PFSK-1 (cell line): ENCODE measurements at regions not wholly inside any gene's neighbourhood (a gene's known extent, or its start where the extent isn't known, plus 50 kb on each side); places are given as distances from the start of the nearest gene placed in this dataset.

ENCODE experiments used
- FOXP2 ChIP-seq: optimal IDR thresholded peaks from 2 replicates; pipeline ENCODE3; 2011; ENCODE audit warnings: borderline replicate concordance, control low read depth, inconsistent platforms; ENCODE audit not compliant: insufficient read depth; ENCODE audit errors: extremely low read length, extremely low read depth
- POLR2AphosphoS5 ChIP-seq: IDR thresholded peaks from 2 replicates; pipeline ENCODE4 v1.6.1; 2012; ENCODE audit warnings: low read depth, mild to moderate bottlenecking, control low read depth, low read length, moderate library complexity
- SIN3A ChIP-seq: IDR thresholded peaks from 2 replicates; pipeline ENCODE4 v1.6.1; 2012; ENCODE audit warnings: mild to moderate bottlenecking, low read length, moderate library complexity, borderline replicate concordance; ENCODE audit not compliant: insufficient read depth
- TAF1 ChIP-seq: IDR thresholded peaks from 2 replicates; pipeline ENCODE4 v1.6.1; 2012; ENCODE audit warnings: low read length, control low read depth, borderline replicate concordance; ENCODE audit not compliant: insufficient read depth
- TF ChIP-seq, protein P1 (sequence below), 2 experiments: IDR thresholded peaks; 2 replicates each; pipeline versions ENCODE4 v1.6.1 to v1.8.0; 2011 to 2012; ENCODE audit warnings: low read depth in 2 of 2, low read length in 2 of 2, control low read depth in 1 of 2, inconsistent platforms in 1 of 2, mild to moderate bottlenecking in 1 of 2, moderate library complexity in 1 of 2; ENCODE audit not compliant: insufficient read depth in 1 of 2

DNA sequence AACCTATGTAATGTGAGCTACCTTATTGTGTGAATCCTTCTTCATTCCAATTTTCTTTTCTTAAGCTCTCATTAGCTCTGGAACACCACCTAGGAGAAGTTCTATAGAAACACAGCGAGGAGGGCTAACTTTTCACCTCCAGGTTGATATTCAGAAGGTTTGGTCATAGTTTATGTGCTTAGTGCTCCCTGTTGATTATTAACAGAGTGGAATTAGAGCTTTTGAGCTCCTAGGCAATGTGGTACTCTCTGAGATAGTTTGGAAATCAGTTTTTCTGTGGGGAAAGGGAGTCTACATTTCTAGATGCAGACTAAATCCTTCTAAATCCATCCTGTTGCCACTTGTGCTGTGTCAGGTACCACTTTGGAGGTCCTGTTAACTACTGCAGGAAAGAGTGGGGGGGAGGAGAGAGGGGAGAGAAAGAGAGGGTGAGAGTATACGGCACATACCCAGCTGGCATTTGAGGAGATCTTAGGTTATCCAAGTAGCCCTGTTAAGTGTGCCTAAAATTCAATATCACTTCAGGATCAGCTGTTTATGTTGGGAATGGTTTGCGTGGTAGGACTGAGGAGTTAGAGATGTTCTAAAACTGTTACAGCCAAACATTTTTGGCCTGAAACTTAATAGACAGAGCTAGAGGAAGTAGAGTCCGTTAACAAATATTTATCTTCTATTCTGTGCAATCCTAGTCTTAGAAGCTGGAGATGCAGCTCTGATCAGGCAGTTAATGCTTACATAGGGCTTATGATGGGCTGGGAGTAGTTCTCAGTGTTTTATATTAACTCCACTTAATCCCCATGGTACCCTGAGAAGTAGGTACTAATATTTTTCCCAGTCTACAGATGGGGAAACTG is 117.5 kb upstream of the PROK2 start:
- TF ChIP-seq TAF1, result no peak
- TF ChIP-seq POLR2AphosphoS5, result no peak
- TF ChIP-seq, protein P1, sequence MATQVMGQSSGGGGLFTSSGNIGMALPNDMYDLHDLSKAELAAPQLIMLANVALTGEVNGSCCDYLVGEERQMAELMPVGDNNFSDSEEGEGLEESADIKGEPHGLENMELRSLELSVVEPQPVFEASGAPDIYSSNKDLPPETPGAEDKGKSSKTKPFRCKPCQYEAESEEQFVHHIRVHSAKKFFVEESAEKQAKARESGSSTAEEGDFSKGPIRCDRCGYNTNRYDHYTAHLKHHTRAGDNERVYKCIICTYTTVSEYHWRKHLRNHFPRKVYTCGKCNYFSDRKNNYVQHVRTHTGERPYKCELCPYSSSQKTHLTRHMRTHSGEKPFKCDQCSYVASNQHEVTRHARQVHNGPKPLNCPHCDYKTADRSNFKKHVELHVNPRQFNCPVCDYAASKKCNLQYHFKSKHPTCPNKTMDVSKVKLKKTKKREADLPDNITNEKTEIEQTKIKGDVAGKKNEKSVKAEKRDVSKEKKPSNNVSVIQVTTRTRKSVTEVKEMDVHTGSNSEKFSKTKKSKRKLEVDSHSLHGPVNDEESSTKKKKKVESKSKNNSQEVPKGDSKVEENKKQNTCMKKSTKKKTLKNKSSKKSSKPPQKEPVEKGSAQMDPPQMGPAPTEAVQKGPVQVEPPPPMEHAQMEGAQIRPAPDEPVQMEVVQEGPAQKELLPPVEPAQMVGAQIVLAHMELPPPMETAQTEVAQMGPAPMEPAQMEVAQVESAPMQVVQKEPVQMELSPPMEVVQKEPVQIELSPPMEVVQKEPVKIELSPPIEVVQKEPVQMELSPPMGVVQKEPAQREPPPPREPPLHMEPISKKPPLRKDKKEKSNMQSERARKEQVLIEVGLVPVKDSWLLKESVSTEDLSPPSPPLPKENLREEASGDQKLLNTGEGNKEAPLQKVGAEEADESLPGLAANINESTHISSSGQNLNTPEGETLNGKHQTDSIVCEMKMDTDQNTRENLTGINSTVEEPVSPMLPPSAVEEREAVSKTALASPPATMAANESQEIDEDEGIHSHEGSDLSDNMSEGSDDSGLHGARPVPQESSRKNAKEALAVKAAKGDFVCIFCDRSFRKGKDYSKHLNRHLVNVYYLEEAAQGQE (IDR thresholded peaks at IDR 0.05; ENCODE audit: insufficient read depth in 1 of 2, low read depth in 2 of 2, low read length in 2 of 2), result no peak
- TF ChIP-seq SIN3A, result no peak
- TF ChIP-seq FOXP2, result no peak

DNA sequence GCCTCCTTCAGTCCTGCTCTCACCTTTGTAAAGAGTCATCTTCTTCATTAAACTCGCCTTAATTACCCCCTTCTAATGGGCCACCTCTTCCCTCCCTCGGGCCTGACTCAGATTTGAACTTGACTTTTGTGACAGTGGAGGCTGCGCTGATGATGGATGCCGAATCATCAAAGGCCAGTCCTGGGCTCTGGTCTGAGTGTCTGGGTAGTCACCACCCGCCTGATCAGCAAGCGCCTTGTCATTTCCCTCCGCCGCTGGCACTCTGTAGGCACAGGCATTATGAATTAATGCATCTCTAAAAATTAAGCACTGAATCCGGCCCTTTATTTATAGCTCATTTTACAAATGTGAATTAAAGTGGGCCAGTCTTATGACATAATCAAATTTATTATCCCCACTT is 116.7 kb upstream of the PROK2 start:
- TF ChIP-seq POLR2AphosphoS5, result no peak
- no peak for TF ChIP-seq FOXP2
- no peak for TF ChIP-seq TAF1
- no peak for TF ChIP-seq SIN3A
- TF ChIP-seq, protein P1 (IDR thresholded peaks at IDR 0.05; ENCODE audit: insufficient read depth in 1 of 2, low read depth in 2 of 2, low read length in 2 of 2), result no peak

DNA sequence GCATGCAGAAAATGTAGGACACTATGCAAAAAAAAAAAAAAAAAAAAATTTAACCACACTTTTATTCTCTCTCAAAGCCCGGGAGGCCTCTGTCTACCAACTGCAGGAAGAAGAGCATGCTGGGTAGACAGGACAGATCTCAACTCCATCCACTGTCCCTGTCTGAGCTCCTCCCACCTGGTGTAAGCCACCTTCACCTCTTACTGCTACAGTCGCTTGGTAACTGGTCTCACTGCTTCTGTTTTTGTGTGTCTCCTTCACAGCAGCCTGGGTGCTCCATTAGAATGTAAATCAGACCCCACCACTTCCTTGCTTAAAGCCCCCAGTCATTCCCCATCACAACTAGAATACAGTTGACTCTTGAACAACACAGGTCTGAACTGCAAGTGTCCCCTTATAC is 115.1 kb upstream of the PROK2 start:
- TF ChIP-seq FOXP2, result no peak
- no peak for TF ChIP-seq TAF1
- TF ChIP-seq SIN3A, result no peak
- TF ChIP-seq, protein P1 (IDR thresholded peaks at IDR 0.05; ENCODE audit: insufficient read depth in 1 of 2, low read depth in 2 of 2, low read length in 2 of 2), result no peak
- TF ChIP-seq POLR2AphosphoS5, result no peak

DNA sequence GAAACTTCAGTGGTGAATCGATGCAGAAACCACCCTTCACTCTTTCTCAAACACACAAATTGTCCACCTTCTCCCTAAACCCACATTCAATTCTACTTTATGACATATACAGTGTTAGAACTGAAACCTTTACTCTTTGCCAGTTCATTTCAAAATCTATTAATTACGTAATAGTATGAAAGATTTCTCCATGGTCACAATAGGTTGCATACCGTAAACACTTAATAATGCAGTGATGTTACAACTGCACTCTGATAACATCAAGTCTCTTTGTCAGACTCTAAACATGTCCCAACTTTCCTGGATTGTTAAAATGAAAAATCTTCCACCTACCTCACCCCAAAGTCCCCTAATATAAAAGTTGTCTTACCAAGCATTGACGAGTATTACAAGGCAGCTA is 111.8 kb upstream of the PROK2 start:
- TF ChIP-seq, protein P1 (IDR thresholded peaks at IDR 0.05; ENCODE audit: insufficient read depth in 1 of 2, low read depth in 2 of 2, low read length in 2 of 2), result no peak
- TF ChIP-seq SIN3A (no peak), FOXP2 (no peak), POLR2AphosphoS5 (no peak), TAF1 (no peak)
